ENCODE measurements at regions not wholly inside any gene's neighbourhood (a gene's known extent, or its start where the extent isn't known, plus 50 kb on each side); places are given as distances from the start of the nearest gene placed in this dataset.
"Not testable (repeated sequence)": the region's sequence is repeated elsewhere in the genome, so short reads cannot be mapped to it uniquely, and the experiment has no call there.

DNA sequence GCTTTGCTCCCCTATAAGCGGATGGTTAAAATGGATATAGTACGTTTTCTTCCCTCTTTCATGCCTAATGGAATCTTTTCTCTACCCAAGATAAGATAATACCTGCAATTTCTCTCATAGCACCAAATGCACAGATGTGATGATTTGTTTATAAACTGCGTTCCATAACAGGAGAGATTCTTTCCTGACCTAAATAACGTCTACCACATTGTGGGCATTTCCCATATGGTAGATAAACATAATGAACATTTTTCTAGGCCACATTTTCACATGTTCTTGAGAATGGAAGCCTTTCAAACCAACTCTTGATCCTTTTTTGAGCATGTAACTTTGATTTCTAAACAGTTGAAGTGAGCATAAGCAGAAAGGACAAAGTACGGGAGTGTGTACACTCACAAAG is 448.5 kb downstream of the CSNK1G3 start:
- no peaks in the 10 kb centered on the region for H3K36me3 Mint-ChIP-seq
- H3K4me1 Mint-ChIP-seq: no peaks in the 10 kb centered on the region
- H3K4me3 Mint-ChIP-seq: no peak overlapping the region
- H3K9me3 Mint-ChIP-seq: peaks cover 0 to 6% (median 0%) of the 10 kb centered on the region in 7 donors
- DNase-seq (no peak), ATAC-seq (ENCODE audit: low read depth in 2 of 2) (no peak)
- no peaks in the 10 kb centered on the region for H3K27me3 Mint-ChIP-seq
- no peak overlapping the region for H3K27ac Mint-ChIP-seq

DNA sequence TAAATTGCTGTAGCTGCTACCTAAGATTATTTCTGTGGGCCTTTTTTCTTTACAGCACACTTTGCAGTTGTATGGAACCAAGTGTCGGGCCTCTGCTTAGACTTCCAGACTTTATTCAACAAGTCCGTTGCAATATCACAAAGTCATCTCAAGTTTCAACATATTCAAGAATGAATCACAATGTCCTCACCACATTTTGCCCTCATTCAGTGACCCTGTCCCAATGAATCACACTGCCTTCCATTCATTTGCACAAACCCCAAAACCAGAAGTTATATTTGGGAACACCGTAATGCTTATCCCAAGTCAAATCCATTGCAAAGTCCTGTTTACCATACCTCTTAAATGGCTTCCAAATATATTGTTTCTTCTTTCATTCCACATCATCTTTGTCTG is 439.6 kb downstream of the CSNK1G3 start:
- Mint-ChIP-seq H3K9me3 (peaks cover 0 to 5% (median 0%) of the 10 kb centered on the region in 7 donors), H3K4me3 (no peak overlapping the region), H3K36me3 (no peaks in the 10 kb centered on the region), H3K27me3 (peaks cover 0 to 5% (median 4%) of the 10 kb centered on the region in 3 donors), H3K4me1 (peaks cover 0 to 4% (median 0%) of the 10 kb centered on the region in 3 donors), H3K27ac (no peak overlapping the region)
- DNase-seq: no peak
- ATAC-seq (ENCODE audit: low read depth in 2 of 2): no peak

DNA sequence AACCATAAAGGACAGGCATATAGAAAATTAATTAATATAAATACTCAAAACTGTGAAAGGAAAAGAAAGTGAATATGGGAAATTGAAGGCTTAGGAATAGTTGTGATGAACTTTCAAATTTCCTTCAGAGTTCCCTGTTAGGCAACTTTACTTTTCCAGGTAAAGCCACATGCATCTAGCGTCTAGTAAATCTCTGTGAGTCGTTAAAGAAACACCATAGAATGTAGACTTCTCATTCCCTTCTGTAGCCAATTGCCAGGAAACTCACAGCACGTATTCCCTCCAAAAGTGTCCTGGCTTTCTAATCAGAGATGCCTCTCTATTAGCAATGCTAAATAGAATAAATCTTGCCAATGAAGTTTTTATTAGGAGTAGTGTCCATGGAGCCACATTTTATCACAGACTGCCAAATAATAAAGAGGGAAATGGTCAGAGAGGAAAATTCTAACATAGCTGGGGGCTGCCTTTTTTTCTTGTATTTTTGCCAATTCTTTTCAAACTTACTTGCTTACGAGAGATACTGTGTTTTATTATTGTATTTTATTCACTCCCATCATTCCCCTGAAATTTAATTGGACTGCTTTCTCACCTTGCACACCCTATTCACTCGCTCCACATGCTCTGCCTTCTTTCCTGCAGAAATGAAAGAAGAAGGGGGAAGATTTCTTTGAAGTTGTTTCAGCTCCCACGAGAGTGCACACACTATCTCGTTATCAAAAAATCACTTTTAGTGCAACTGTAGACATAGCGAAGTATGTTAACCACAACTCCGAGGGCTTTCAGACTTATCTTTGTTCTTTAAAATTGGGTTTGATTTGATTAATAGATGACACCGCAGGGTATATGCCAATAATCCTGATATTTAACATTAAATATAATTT is 439.0 kb downstream of the CSNK1G3 start:
- Mint-ChIP-seq H3K4me1 (peaks cover 0 to 4% (median 0%) of the 10 kb centered on the region in 3 donors), H3K36me3 (no peaks in the 10 kb centered on the region), H3K4me3 (no peak overlapping the region), H3K9me3 (peaks cover 0 to 5% (median 0%) of the 10 kb centered on the region in 7 donors), H3K27me3 (peaks cover 0 to 5% (median 5%) of the 10 kb centered on the region in 3 donors), H3K27ac (no peak overlapping the region)
- DNase-seq: no peak
- no peak for ATAC-seq (ENCODE audit: low read depth in 2 of 2)

DNA sequence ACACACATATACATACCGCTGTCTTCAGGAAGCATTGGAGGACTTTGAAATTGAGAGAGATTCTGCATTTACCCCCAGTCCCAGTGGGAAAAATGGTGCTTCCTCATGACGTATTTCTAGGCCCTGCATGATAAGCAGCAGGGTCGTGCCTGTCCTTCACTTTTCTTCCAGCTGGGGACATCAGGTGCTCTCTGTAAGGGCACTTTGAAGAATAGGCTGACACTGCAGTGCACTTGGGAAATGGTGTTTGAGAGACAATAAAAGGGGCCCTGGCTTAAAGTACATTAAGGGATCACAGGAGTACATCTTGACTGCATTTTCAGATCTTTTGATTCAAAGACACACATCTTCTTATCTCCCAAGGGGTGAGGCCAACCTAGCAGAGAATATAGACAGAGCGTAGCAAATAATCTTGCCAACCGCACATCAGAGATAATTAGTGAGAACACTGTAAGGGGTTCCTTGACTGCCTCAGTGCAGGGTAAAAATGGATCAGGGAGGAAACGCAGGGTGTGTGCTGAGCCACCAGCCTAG is 437.9 kb downstream of the CSNK1G3 start:
- no peak overlapping the region for H3K27ac Mint-ChIP-seq
- peaks cover 0 to 5% (median 2%) of the 10 kb centered on the region in 3 donors for H3K27me3 Mint-ChIP-seq
- H3K4me1 Mint-ChIP-seq: peaks cover 0 to 4% (median 0%) of the 10 kb centered on the region in 3 donors
- DNase-seq (no peak), ATAC-seq (ENCODE audit: low read depth in 2 of 2) (no peak)
- no peak overlapping the region for H3K4me3 Mint-ChIP-seq
- H3K9me3 Mint-ChIP-seq: peaks cover 0 to 5% (median 0%) of the 10 kb centered on the region in 7 donors
- H3K36me3 Mint-ChIP-seq: no peaks in the 10 kb centered on the region

DNA sequence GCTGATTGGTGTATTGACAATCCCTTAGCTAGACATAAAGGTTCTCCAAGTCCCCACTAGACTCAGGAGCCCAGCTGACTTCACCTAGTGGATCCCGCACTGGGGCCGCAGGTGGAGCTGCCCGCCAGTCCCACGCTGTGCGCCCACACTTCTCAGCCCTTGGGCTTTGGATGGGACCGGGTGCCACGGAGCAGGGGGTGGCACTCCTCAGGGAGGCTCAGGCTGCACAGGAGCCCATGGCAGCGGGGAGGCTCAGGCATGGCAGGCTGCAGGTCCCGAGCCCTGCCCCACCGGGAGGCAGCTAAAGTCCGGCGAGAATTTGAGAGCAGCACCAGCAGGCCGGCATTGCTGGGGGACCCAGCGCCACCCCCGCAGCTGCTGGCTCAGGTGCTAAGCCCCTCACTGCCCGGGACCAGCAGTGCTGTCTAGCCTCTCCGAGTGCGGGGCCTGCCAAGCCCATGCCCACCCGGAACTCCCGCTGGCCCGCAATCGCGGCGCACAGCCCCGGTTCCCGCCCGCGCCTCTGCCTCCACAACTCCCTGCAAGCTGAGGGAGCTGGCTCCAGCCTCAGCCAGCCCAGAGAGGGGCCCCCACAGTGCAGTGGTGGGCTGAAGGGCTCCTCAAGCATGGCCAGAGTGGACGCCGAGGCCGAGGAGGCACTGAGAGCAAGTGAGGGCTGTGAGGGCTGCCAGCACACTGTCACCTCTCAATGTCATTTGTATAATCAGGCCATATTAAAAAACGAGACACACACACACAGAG is 437.2 kb downstream of the CSNK1G3 start:
- Mint-ChIP-seq H3K4me3 (no peak overlapping the region), H3K27me3 (peaks cover 0 to 5% (median 0%) of the 10 kb centered on the region in 3 donors), H3K9me3 (peaks cover 0 to 5% (median 0%) of the 10 kb centered on the region in 7 donors), H3K27ac (no peak overlapping the region), H3K4me1 (peaks cover 0 to 4% (median 0%) of the 10 kb centered on the region in 3 donors), H3K36me3 (no peaks in the 10 kb centered on the region)
- no peak for DNase-seq
- no peak for ATAC-seq (ENCODE audit: low read depth in 2 of 2)

DNA sequence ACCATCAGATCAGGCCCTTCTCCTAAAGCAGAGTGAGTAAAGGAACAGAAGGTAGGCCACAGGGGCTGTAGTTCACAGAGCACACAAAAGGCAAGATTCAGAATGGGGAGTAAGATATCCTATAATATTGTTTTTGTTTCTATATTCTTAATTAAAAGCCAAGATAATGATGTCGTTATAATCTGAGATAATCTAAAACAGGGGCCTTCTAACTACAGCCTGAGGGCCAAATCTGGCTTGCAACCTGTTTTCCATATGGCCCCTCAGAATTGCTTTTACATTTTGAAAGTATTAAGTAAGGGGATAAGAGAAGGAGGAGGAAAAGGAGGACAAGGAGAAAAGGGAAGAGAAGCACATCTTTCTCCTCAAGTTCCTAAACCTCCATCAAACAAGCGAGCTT is 435.8 kb downstream of the CSNK1G3 start:
- H3K4me1 Mint-ChIP-seq: peaks cover 0 to 4% (median 0%) of the 10 kb centered on the region in 3 donors
- H3K9me3 Mint-ChIP-seq: peaks cover 0 to 11% (median 2%) of the 10 kb centered on the region in 7 donors
- H3K27me3 Mint-ChIP-seq: peaks cover 0 to 5% (median 0%) of the 10 kb centered on the region in 3 donors
- ATAC-seq (ENCODE audit: low read depth in 2 of 2) (no peak), DNase-seq (no peak)
- H3K27ac Mint-ChIP-seq: no peak overlapping the region
- H3K36me3 Mint-ChIP-seq: peaks cover 0 to 4% of the 10 kb centered on the region in 2 donors
- H3K4me3 Mint-ChIP-seq: no peak overlapping the region

DNA sequence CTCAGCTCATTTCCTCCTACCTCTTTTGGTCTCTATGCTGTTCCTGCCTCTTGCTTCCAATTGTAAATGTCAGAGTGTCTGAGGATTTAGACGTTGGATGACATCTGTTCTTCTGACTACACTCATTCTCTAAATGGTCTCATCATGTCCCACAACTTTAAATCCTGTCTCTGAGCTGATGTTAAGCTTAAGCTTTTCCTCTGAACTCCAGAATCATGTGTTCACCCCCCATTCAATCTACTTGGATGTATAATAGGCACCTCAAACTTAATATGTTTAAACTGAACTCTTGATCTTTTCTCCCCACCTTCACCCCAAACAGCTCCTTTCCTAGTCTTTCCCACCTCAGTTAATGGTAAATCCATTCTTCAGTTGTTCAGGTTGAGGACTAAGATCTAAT is 433.6 kb downstream of the CSNK1G3 start:
- ATAC-seq (ENCODE audit: low read depth in 2 of 2) (no peak), DNase-seq (no peak)

DNA sequence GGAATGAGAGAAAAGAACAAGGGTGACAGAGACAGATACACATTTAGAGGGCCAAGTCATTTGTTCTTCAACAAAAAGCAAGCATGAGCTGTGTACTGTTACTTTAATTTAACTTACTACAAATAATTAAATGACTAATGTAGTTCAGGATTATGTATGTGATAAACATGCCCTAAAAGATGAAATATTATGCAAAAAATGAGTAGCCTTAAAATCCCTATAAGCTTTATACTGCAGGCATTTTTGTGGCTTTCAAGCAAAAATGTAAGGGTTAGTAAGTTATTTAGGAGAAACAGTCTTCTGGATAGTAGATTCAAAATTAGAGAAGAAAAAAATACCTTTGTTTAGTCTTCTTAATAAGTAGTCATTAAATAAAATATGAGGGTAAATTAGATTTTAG is 431.2 kb downstream of the CSNK1G3 start:
- H3K27ac Mint-ChIP-seq: no peak overlapping the region
- ATAC-seq (ENCODE audit: low read depth in 2 of 2): no peak

More for the DNA sequence above, 433.6 kb downstream of the CSNK1G3 start:
- Mint-ChIP-seq H3K27ac (no peak overlapping the region), H3K4me3 (no peak overlapping the region), H3K9me3 (peaks cover 4 to 20% (median 11%) of the 10 kb centered on the region in 7 donors), H3K36me3 (peaks cover 7 to 8% of the 10 kb centered on the region in 2 donors), H3K27me3 (peaks cover 0 to 5% (median 0%) of the 10 kb centered on the region in 3 donors), H3K4me1 (peaks cover 0 to 4% (median 0%) of the 10 kb centered on the region in 3 donors)

DNA sequence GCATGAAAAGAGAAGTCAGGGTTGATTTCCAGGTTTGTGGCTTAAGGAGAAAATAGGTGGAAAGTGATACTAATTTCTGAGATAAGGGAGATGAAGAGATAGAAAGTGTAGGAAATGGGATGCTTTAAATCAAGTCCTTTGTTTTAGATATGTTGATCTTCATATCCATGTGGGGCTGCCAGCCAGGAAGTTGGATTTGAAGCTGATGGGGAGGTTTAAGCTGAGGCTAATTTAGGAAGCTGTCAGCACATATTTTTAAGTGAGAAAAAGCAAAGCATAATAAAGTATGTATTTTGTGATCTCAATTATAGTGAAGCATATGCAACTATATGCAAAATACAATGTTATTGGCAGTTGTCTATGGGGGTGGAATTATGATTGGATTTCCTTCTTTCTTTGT is 428.4 kb downstream of the CSNK1G3 start:
- Mint-ChIP-seq H3K27ac (no peak overlapping the region), H3K9me3 (peaks cover 18 to 52% (median 40%) of the 10 kb centered on the region in 7 donors), H3K27me3 (no peaks in the 10 kb centered on the region), H3K36me3 (peaks cover 12 to 20% of the 10 kb centered on the region in 2 donors), H3K4me3 (no peak overlapping the region), H3K4me1 (peaks cover 4 to 11% (median 6%) of the 10 kb centered on the region in 3 donors)
- DNase-seq: no peak
- ATAC-seq (ENCODE audit: low read depth in 2 of 2): no peak

More for the DNA sequence above, 431.2 kb downstream of the CSNK1G3 start:
- DNase-seq: no peak
- Mint-ChIP-seq H3K36me3 (peaks cover 7 to 8% of the 10 kb centered on the region in 2 donors), H3K4me1 (peaks cover 0 to 5% (median 0%) of the 10 kb centered on the region in 3 donors), H3K27me3 (peaks cover 0 to 5% (median 0%) of the 10 kb centered on the region in 3 donors), H3K4me3 (no peak overlapping the region), H3K9me3 (peaks cover 9 to 28% (median 18%) of the 10 kb centered on the region in 7 donors)

DNA sequence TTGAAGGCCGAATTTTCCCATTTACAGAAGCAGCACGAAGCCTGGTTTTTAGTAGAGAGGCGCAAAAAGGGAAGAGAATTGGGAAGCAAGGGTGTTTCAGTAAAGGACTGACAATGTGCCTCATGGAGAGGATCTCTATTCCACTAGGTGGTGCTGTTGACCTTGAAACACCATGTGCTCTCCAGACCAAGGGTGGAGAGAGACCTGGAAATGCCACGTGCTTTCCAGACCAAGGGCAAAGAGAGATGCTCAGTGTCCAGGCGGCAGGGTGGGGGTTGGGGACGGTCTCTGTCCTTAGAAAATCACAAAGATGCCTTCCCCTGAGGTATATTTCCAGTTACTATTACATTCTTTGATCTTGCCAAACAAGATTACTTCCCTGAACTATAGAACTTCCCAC is 425.3 kb downstream of the CSNK1G3 start:
- peaks cover 12% of the 10 kb centered on the region in 2 donors for H3K36me3 Mint-ChIP-seq
- no peak overlapping the region for H3K4me3 Mint-ChIP-seq
- DNase-seq (peak; percentile 24), ATAC-seq (ENCODE audit: low read depth in 2 of 2) (peak in 1 of 2 donors; percentile 30)
- peaks cover 4 to 11% (median 6%) of the 10 kb centered on the region in 3 donors for H3K4me1 Mint-ChIP-seq
- H3K27ac Mint-ChIP-seq: no peak overlapping the region
- peaks cover 13 to 45% (median 34%) of the 10 kb centered on the region in 7 donors for H3K9me3 Mint-ChIP-seq
- no peaks in the 10 kb centered on the region for H3K27me3 Mint-ChIP-seq

DNA sequence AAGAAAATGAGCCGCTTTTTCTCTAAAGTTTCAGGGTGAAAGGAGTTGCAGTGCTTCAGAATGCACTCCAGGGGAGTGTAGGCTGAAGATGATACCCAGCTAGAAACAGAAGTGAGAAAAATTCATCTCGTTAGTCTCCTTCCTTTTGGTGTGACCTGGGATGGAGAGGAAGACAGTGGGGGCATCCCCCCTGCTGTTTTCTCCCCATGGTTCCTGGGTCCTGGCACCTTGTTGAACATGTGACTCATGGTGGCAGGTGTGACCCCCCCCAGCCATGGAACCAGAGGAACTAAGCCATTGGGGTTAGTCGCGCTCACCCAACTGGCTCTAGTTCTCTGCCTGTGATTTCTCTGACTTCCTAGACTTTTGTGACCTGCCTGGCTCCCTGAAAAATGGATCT is 424.6 kb downstream of the CSNK1G3 start:
- Mint-ChIP-seq H3K27ac (no peak overlapping the region), H3K4me3 (no peak overlapping the region), H3K9me3 (peaks cover 13 to 45% (median 28%) of the 10 kb centered on the region in 7 donors), H3K27me3 (no peaks in the 10 kb centered on the region), H3K36me3 (peaks cover 8 to 12% of the 10 kb centered on the region in 2 donors), H3K4me1 (peaks cover 4 to 11% (median 6%) of the 10 kb centered on the region in 3 donors)
- no peak for DNase-seq
- ATAC-seq (ENCODE audit: low read depth in 2 of 2): no peak

DNA sequence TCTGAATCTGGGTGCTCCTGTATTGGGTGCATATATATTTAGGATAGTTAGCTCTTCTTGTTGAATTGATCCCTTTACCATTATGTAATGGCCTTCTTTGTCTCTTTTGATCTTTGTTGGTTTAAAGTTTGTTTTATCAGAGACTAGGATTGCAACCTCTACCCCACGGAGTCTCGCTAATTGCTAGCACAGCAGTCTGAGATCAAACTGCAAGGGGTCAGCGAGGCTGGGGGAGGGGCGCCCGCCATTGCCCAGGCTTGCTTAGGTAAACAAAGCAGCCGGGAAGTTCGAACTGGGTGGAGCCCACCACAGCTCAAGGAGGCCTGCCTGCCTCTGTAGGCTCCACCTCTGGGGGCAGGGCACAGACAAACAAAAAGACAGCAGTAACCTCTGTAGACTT is 421.8 kb downstream of the CSNK1G3 start:
- peaks cover 5 to 12% of the 10 kb centered on the region in 2 donors for H3K36me3 Mint-ChIP-seq
- DNase-seq; ATAC-seq (ENCODE audit: low read depth in 2 of 2); H3K4me3 Mint-ChIP-seq; H3K27me3 Mint-ChIP-seq; H3K4me1 Mint-ChIP-seq; H3K27ac Mint-ChIP-seq: not testable (repeated sequence)
- peaks cover 8 to 31% (median 22%) of the 10 kb centered on the region in 7 donors for H3K9me3 Mint-ChIP-seq

DNA sequence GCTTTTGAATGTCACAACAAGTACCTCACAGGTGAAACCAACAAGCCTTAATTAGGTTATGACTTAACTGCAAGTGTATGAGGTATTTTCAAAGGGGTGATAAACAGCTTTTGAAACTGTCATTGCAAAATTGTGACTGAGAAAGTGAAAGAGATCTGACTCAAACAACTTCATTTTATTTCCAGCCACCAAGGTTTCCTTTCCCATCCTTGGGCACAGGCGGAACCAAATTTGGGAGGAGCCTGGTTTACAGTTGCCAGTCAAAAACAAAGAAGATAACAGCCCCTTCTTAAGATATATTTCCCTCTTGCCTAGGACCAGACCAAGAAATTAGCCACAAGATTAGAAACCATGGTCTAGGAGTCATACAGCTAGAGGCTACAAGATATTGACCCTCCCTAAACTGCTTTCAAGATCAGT is 417.1 kb downstream of the CSNK1G3 start:
- Mint-ChIP-seq H3K27ac (no peak overlapping the region), H3K27me3 (no peaks in the 10 kb centered on the region), H3K36me3 (no peaks in the 10 kb centered on the region), H3K4me1 (no peaks in the 10 kb centered on the region), H3K4me3 (no peak overlapping the region), H3K9me3 (peaks cover 0 to 3% (median 0%) of the 10 kb centered on the region in 7 donors)
- ATAC-seq (ENCODE audit: low read depth in 2 of 2) (no peak), DNase-seq (no peak)

Data from naive B cell (primary cell).